Uterus (tissue), 2 donors: ENCODE measurements at regions not wholly inside any gene's neighbourhood (a gene's known extent, or its start where the extent isn't known, plus 50 kb on each side); places are given as distances from the start of the nearest gene placed in this dataset.

ENCODE experiments used
- CTCF ChIP-seq, 4 experiments: fragments of 200-600 bp in 2 of 4; fragments of 450-650 bp in 2 of 4; sonication (generic) in 2 of 4; IDR thresholded peaks; one replicate each; pipeline ENCODE4 v1.5.1; 2016 to 2019; ENCODE audit warnings: antibody characterized with exemption in 4 of 4, mild to moderate bottlenecking in 2 of 4, moderate library complexity in 1 of 4
- POLR2A ChIP-seq, 2 donors: fragments of 450-650 bp; IDR thresholded peaks; one replicate each; pipeline ENCODE4 v1.6.1; 2016; ENCODE audit warnings: antibody characterized with exemption in 2 of 2, mild to moderate bottlenecking in 1 of 2, moderate library complexity in 1 of 2

- no peak for TF ChIP-seq CTCF (IDR thresholded peaks at IDR 0.05)
- TF ChIP-seq POLR2A (IDR thresholded peaks at IDR 0.05): no peak
These were observed 370.6 kb upstream of the OR4E1 start for GRCh38 chr14:22044193-22044592.
